HG03460 (cell line): ENCODE measurements at regions not wholly inside any gene's neighbourhood (a gene's known extent, or its start where the extent isn't known, plus 50 kb on each side); places are given as distances from the start of the nearest gene placed in this dataset.
"Not testable (repeated sequence)": the region's sequence is repeated elsewhere in the genome, so short reads cannot be mapped to it uniquely, and the experiment has no call there.

ENCODE experiments used
- ATAC-seq: cut with Tn5 transposase; IDR thresholded peaks from one replicate; pipeline ENCODE4 v1.9.1; 2021; ENCODE audit not compliant: unreplicated experiment

DNA sequence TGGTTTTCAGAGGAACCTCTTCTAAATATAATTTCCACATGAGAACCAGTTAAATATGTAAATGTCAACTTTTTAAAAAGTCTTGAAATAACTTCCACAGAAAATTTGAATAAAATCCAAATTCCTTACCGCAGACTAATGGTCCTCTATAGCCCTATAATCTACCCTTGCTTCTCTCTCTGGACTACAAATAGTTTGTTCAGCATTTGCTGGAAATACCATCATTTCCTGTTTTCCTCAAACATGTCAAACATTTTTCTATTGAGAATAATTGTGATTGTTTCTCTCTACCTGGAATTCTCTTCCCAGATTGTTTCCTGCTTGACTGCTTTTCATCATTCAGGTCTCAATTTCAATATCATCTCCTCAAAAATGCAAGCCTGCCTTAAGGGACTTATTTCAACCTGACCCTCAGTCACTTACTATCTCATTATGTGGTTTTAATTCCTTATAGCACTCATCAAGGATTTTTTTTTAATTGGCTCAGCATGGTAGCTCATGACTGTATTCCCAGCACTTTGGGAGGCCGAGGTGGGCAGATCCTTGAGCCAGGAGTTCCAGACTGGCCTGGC is 898.9 kb upstream of the MIR17HG start:
- ATAC-seq = no peak

DNA sequence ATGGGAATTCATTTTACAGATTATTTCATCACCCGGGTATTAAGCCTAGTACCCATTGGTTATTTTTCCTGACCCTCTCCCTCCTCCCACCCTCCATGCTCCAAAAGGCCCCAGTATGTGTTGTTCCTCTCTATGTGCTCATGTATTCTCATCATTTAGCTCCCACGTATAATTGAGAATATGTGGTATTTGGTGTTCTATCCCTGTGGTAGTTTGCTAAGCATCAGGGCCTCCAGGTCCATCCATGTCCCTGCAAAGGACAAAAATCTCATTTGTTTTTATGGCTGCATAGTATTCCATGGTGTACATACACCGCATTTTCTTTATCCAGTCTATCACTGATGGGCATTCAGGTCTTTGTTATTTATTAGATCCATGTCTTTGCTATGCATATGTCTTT is 894.1 kb upstream of the MIR17HG start:
- no peak for ATAC-seq

DNA sequence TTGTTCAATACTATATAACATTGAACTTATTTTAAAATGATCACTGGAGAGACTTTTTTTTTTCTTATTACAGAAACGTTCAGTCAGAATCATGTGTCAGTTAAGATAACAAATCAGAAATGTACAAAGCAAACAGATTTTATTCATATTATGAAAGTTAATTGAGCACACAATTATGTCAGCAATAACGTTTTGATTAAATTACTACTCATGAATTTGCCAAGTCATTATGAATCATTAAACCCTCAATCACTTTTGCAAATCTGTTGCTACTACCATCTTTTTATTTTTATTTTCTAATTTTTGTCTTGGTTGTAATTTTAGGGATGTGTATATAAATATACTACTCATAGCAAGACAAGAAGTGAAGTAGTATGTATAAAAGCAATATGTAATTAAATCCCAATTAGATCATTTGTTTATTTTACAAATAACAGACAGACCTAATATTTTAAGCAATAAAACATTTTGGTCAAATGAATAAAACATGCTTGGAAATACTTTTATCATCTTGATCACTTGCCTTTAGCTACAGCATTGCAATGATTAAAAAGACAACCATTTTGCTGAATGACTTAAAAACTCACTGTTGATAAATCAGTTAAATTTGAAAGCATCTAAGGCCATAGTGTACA is 893.4 kb upstream of the MIR17HG start:
- no peak for ATAC-seq

DNA sequence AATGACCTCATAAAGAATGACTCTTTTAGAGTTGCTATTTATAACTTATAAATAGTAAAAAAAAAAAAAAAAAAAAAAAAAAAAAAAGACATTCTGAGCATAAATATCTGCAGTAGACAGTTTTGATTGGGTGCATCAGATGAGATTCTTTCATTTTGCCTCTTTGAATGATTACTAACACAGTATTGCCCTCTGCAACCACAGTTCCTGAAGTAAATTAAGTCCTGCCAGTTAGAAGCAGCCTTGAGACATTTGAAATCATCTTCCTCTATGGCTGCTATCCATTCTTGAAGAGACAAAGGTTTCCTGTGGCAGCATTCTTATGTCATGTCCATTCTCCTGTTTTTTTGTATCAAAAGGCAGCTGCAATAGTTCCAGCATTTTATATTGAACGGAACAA is 892.4 kb upstream of the MIR17HG start:
- ATAC-seq = no peak

DNA sequence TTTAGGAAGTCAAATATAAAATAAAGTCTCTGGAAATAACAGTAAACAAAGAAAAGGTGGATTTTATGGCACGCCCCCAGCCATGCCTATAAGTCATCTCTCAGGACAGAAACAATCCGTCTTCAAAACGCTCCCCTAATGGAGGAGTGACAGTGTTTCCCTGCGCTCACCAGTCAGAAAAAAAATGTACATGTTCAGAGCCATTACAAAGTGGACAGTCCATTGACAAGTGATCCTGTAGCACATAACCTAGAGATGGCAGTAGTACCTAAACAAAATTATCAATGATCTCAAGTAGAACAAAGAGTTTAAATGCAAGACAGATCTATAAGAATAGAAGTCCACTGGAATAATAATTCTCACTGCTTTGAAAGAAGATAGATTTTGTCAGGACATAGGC is 891.7 kb upstream of the MIR17HG start:
- ATAC-seq = no peak

DNA sequence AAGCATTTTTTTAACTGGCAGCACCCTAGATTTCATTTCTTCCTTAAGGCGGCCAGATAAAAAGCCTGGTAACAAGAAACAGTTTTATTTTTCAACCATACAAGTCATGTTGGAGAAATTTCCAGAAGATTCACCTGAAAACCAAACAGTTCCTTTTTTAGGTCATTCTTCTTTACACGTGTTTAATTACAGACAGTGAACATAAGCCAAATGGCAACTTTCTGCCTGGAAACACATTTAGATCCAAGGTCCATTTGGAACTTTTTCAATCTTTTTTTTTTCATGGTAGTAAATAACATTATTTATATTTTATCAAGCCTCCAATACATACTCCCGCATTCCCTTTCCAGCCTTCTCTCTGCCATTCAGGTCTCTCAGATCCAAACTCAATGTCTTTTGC is 886.1 kb upstream of the MIR17HG start:
- ATAC-seq = no peak

DNA sequence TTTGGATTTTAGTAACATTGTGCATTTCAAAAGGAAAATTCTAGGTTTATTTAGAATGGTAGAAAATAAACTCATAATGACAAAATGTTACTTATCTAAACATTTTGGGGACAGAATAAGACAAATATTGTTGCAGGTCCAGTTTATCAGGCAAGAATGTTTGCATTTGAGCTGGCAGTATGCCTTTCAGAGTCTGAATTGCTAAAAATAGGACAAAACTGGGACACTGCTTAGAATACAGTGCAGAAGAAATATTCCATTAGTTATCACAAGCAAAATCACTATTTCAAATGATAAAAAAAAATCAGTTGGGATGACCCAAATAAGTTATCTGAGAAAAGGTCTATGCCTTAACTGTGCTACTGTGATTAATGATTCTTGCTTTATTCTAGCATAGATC is 870.3 kb upstream of the MIR17HG start:
- no peak for ATAC-seq

DNA sequence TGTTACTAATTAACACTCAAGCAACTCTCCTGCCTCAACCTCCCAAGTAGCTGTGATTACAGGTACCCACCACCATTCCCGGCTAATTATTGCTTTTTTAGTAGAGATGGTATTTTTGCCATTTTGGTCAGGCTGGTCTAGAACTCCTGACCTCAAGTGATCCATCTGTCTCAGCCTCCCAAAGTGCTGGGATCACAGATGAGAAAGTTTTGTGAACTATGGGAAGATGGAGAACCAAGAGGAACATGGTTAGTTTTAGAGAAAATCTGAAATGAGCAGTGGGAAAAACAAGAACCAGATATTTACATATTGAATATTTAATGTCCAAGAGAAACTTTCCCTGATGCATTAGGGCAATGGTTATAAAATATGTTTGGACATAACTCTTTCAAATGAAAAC is 863.6 kb upstream of the MIR17HG start:
- ATAC-seq = no peak

DNA sequence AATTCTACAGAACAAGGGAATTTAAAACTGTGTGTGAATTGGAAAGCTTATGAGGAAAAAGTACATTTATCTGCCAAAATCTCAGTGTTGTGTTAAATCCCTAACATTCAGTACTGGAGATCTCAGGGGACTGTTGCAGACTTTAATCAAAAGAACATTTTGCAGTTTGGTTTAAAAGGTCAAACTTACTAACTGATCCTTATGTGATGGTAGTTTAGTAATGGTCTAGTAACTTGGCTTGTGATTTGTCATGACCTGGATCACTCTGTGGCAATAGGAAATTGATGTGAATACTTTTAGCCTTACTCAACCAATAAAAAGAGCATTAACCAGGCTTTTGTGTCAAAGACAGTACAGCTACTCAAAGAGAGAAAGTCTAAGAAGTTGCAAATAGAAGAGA is 862.1 kb upstream of the MIR17HG start:
- ATAC-seq = no peak

DNA sequence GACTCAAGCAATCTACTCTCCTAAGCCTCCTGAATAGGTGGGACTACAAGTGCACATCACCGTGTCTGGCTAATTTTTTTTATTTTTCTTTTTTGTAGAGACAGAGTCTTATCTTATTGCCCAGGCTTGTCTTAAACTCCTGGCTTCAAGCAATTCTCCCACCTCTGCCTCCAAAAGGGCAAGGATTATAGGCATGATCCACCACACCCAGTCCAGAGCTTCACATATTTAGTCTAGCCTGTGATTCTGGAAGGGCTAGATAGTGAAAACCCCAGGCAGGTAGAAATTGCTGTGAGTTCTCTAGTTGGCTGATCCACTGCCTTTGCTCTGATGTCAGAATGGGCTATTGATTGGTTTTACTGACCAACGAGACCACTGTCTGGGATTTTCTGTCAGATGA is 854.6 kb upstream of the MIR17HG start:
- ATAC-seq = no peak

DNA sequence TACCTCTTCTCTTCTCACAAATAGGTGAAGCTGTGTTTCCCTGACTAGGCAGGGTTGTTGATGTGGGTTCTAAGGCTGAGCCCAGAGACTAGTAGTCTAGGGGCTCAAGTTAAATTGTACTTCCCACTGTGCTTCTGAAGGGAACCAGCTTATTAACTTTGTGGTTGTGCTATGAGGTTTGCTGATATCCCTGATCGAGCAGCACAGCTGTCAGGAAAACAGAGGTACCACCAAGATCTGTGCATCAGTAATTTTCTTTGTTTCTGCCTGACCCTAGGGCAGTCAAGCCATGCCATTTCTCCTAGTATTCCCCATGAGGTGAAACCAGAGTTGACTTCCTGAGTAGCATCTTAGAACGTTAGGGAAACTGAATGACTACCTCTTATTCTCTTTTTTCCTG is 853.8 kb upstream of the MIR17HG start:
- no peak for ATAC-seq

DNA sequence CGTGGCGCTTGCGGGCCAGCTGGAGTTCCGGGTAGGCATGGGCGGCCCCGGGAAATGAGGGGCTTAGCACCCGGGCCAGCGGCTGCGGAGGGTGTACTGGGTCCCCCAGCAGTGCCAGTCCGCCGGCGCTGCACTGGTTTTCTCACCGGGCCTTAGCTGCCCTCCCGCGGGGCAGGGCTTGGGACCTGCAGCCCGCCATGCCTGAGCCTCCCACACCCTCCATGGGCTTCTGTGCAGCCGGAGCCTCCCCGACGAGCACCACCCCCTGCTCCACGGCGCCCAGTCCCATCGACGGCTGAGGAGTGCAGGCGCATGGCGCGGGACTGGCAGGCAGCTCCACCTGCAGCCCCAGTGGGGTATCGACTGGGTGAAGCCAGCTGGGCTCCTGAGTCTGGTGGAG is 852.6 kb upstream of the MIR17HG start:
- not testable (repeated sequence) for ATAC-seq

DNA sequence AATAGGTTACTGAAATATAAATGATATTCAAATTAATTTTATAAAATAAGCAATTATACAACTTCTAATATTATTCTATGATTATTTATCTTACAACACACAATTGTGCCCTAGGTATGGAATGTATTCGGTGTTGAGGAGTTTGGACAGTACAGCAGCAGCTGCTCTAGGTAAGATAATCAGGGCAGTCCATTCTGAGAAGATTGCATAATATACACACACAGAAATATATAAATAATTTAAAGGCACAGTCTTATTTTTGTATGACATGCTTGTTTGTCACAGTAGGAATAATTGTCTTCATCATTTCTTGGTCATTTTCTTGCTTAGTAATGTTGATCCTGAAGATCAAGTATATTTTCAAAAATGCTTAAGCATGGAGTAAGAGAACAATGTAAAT is 849.4 kb upstream of the MIR17HG start:
- no peak for ATAC-seq

DNA sequence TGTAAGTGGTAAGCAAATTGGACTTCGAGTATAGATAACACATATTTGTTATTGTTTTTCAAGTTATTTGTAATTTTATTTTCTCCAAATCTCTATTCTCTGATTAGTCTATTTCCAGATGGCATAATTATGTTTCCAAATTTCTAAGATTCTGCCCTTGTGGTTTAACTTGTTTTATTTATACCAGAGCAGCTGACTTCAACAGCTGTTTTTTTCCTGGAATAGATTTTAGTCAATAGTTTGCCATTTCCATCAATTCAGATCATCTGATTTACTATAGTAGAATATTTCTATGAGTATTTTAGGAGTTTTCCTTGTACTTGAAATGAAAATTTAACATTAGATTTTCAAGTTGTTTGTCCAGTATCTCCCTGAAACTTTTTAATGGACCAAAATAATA is 848.7 kb upstream of the MIR17HG start:
- no peak for ATAC-seq

DNA sequence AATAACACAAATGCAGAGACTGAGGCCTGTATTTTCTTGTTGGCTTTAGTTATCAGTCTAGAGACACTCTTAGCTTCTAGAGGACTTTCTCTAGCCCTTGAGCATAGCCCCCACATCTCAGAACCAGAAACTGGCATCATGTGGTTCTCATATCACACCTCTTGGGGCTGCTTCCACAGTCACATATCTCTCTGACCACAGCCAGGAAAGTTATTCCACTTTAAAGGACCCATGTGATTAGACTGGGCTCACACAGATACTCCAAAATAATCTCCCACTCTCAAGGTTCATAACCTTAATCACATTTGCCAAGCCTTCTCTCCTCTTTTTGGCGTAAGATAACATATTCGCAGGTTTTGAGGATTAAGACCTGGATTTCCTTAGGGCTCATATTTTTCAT is 846.9 kb upstream of the MIR17HG start:
- no peak for ATAC-seq

DNA sequence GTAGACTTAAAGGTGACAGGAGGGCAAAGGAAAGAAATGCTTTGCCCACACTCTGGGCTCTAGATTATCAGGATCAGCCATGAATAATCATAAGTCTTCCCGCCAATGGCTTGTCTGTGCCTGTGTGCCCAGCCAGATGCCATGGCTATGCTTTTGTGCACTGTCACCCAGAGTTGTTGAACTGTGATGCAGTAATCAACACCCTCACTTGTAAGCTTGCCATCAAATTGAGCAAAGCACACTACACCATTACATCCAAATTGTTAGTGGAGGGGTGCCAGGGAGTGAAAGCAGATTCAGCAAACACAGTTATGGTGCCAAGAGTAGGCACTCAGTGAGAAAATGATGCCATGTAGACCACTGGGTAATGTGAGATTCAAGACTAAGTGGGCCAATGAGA is 845.3 kb upstream of the MIR17HG start:
- no peak for ATAC-seq

DNA sequence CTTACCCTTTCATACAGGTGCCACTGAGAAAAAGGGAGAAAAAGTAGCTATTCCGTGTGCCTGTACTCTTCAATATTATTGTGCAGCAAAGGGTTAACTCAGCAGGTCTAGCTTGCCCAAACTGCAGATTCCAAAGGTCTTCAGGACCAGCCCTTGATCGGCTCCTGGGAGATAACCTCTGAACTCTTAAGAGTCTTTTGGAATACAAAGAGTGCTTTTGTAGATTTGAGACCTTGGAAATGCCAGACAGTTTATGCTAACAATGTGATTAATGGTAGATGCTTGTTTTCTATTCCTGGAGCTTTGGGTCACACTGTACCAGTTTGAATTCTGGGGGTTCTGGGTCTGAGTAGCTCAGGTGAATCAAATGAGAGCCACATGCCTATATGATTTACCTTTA is 844.7 kb upstream of the MIR17HG start:
- ATAC-seq = no peak

DNA sequence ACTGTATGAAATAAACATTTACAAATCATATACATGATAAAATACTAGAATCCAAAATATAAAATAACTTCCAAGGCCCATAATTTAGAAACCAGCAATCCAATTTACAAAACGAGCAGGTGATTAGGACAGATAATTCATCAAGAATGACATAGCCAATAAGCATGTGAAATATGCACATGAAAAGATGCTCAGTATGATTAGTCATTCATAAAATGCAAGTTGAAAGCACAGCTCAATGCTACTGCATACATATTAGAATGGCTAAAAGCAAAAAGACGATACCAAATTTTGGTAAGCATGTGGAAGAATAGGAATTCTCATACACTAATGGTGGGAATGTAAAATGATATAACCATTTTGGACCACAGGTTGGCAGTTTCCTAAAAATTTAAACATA is 837.2 kb upstream of the MIR17HG start:
- ATAC-seq = no peak

DNA sequence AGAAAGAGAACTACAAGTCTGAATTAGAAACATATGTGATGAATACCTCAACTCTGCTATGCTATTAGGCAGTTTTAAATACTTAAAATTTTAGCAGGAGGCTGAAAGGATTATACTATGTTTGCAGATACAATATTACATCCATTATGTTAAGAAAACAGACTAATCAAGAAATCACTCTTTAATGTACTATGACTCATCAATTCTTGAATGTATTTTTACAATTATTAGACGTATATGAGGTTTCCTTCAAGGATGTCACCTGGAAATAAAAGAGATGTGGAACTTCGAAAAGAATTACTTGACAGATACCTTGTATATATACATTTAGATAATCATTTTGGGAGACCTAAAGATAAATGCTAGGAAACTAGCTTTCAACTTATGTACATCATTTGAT is 835.6 kb upstream of the MIR17HG start:
- ATAC-seq = no peak

DNA sequence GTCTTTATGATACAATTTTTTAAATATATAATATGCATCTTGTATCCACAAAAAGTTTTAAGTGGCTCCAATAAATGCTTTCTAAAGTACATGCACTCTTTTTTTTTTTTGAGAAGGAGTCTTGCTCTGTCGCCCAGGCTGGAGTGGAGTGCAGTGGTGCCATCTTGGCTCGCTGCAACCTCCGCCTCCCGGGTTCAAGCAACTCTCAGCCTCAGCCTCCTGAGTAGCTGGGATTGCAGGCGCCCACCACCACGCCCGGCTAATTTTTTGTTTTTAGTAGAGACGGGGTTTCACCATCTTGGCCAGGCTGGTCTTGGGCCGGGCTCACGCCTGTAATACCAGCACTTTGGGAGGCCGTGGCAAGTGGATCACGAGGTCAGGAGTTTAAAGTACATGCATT is 832.8 kb upstream of the MIR17HG start:
- not testable (repeated sequence) for ATAC-seq

DNA sequence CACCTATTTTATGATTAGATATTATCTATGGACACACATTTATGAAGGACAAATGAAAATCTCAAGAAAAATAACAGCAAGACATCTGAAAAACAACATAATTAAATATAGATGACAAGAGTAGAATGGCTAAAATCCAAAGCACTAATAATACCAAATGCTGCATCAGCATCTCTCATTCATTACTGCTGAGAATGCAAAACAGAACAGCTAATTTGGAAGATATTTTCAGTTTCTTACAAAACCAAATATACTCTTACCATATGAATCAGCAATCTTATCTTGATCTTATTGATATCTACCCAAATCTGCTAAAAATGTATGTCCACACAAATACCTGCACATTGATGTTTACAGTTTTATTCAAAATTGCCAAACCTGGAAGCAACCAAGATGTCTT is 829.1 kb upstream of the MIR17HG start:
- ATAC-seq = no peak

DNA sequence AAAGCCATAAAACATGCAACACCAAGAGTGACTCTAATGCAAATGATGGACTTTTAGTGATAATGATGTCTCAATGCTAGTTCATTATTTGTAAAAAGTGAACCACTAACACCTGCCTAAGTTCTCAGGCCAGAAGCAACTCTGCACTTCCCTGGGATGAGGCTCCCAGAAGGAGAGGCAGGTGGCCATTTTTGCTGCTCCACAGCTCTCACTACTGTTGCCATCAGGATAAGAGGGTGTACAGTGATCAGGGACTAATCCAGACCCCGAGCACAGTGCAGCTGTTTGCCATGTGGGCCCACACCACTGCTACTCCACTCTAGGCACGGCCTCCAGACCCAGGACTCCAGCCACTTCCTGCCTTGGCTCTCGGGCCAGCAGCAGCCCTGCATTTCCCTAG is 828.3 kb upstream of the MIR17HG start:
- ATAC-seq = no peak

DNA sequence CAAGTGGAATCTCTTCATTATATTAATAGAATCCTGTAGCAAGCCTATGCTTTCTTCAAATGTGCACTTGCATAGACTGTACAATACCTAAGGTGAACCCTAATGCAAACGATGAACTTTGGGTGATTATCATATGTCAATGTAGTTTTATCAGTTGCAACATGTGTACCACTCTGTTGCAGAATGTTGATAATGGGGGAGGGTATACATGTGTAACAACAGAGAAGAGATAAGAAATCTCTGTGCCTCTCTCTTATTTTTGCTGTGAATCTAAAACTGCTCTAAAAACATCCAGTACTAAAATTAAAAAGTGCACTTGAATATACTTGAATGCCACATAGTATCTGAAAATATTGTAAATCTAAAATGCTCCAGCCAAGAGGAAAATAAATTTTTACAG is 820.8 kb upstream of the MIR17HG start:
- ATAC-seq = no peak
